GM21576 (cell line): ENCODE measurements at regions not wholly inside any gene's neighbourhood (a gene's known extent, or its start where the extent isn't known, plus 50 kb on each side); places are given as distances from the start of the nearest gene placed in this dataset.

ENCODE experiments used
- ATAC-seq: cut with Tn5 transposase; IDR thresholded peaks from one replicate; pipeline ENCODE4 v1.9.1; 2021; ENCODE audit warnings: mild to moderate bottlenecking, moderate library complexity; ENCODE audit not compliant: unreplicated experiment

DNA sequence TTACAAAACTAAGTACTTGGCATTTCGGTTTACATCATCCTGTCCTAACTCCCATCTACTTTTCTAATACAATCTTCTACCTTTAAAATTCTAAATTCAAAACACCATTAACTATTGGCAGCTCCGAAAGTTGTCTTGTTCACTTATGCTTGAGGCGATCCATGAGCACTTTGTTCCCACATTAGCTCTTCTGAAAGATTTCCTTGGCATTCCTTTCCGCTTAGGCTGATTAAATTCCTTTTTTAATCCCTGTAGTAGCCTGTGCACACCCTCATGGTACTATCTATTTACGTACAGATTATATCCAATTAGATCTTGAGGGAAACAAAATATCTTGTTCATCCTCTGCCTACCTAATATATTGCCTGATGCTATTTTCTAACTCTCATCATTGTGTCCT is 480.7 kb downstream of the PRKD1 start:
- no peak for ATAC-seq

- ATAC-seq: no peak
Observed at GRCh38 chr14:29451941-29452340, 475.7 kb downstream of the PRKD1 start.

- ATAC-seq: no peak
Observed at GRCh38 chr14:29453045-29453444, 474.6 kb downstream of the PRKD1 start.

- ATAC-seq: no peak
Observed at GRCh38 chr14:29454026-29454693, 473.5 kb downstream of the PRKD1 start.

GRCh38 chr14:29458547-29458946 is 469.1 kb downstream of the PRKD1 start:
- no peak for ATAC-seq

DNA sequence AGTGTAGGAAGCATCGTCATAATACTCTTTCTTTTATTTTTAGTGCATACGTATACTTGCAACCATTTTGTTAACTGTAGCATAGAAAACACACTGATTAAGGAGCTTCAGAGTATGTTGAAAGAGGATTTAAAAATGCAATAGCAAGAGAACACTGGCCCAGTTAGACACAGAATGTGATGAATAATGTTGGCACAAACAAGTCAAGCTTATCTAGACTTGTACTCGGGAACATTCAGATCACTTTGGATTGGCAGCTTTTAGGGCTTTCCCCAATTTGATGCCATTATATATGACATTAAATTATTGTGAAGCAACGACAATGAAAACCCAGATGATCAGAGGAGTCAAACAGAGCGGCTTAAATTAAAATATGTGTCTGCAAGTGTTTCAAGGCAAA is 468.1 kb downstream of the PRKD1 start:
- no peak for ATAC-seq

- no peak for ATAC-seq
Observed at GRCh38 chr14:29459969-29460560, 467.6 kb downstream of the PRKD1 start.

GRCh38 chr14:29461101-29461500 is 466.5 kb downstream of the PRKD1 start:
- no peak for ATAC-seq

DNA sequence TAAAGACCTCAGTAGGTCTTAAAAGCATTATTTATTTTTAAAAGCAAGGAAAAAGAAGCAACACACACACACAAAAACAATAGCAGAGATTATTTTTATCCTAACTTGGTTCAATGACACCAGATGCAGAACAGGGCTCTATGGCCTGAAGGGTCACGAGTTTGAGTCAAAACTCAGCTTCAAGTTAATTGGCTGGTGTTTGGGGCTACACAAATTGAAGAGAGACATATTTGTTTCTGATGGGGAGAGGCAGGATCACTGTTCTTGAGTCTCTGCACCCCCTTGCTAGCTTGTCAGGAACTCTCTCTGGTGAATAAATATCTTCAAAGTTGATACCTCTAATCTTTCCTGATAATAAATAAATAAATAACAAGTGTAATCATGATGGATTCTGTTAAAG is 466.1 kb downstream of the PRKD1 start:
- no peak for ATAC-seq

GRCh38 chr14:29462321-29462720 is 465.3 kb downstream of the PRKD1 start:
- ATAC-seq: no peak

- no peak for ATAC-seq
Observed at GRCh38 chr14:29462772-29463171, 464.9 kb downstream of the PRKD1 start.

- ATAC-seq: no peak
Observed at GRCh38 chr14:29463727-29464395, 463.8 kb downstream of the PRKD1 start.

DNA sequence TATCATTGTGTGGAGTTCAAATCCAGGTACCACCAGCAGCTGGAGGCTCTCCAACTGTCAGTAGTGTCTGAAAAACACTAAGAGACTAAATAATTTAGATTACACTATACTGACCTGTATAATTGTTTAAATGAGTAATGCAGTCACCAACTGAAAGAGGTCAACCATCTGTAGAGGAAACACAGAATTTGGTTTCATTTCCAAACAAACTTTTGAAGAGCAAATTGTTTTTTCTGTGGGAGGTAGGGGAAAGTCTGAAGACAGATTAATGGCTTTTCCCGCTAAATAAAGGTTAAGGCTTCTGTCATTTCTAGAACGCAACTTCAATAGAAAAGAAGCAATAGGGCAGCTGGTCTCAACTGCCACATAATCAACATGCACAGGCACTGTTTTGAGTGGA is 462.6 kb downstream of the PRKD1 start:
- ATAC-seq: no peak

DNA sequence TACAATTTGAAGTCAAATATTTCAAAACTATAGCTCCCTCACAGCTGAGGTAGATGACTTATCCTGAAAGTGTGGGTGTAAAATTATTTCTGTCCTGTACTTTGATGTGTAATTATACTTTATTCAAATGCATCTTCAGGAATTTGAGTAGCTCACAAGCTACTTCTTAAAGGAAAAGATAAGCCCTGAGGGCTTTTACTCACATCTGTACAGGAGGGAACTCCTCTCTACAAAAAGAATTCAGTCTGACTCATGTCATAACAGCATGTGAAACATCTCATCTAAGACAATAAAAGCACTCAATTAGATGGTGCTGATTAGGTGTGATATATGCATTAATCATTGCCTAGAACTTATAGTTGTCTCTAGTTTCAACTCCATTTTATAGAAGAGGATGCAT is 452.0 kb downstream of the PRKD1 start:
- no peak for ATAC-seq

DNA sequence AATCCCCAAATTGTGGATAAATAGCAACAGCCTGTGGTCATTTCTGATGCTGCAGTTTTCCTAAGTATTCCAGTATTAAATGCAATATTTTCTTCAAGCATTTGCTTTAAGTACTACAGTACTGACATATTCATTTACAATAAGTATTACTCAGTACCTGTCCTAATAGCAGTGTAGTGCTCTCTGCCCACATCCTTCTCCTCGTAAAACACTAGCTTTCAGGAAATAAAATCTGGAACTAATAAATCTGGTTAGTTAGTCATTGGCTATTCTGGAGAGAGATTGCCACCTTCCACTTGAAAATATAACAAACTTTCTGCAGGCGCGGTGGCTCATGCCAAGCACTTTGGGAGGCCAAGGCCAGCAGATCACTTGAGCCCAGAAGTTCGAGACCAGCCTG is 441.5 kb downstream of the PRKD1 start:
- no peak for ATAC-seq

- ATAC-seq: no peak
Observed at GRCh38 chr14:29489911-29490425, 437.7 kb downstream of the PRKD1 start.

- ATAC-seq: no peak
Observed at GRCh38 chr14:29493849-29494248, 433.8 kb downstream of the PRKD1 start.

DNA sequence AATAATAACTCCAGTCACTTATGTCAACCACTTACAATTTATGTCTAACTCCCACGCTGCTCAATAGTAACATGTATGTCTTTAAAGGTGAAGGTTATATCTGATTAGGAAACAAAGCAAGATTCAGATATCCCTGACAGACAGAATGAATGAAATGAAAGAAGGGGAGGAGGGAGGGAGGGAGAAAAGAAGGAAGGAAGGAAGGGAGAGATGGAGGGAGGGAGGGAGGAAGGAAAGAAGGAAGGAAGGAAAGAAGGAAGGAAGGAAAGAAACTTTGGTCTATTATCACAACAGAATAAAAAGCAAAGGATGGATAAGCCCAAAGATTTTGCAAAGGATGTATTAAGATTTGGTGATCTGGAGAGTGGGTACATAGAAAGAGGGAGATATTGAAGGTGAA is 433.3 kb downstream of the PRKD1 start:
- no peak for ATAC-seq

- no peak for ATAC-seq
Observed at GRCh38 chr14:29503903-29504302, 423.7 kb downstream of the PRKD1 start.

- ATAC-seq: no peak
Observed at GRCh38 chr14:29518335-29518734, 409.3 kb downstream of the PRKD1 start.

- no peak for ATAC-seq
Observed at GRCh38 chr14:29521526-29522137, 406.0 kb downstream of the PRKD1 start.
